Lower leg skin (tissue), 4 donors: ENCODE measurements at regions not wholly inside any gene's neighbourhood (a gene's known extent, or its start where the extent isn't known, plus 50 kb on each side); places are given as distances from the start of the nearest gene placed in this dataset.
"Not testable (repeated sequence)": the region's sequence is repeated elsewhere in the genome, so short reads cannot be mapped to it uniquely, and the experiment has no call there.

Experiments
- DNase-seq, 2 donors: peaks; one replicate each; pipeline ENCODE4 v3.0.0-alpha.2; 2019; ENCODE audit warnings: low spot score in 2 of 2
- H3K4me3 ChIP-seq: fragments of 200-600 bp; sonication (generic); 2 replicates; pipeline ENCODE4 v1.5.1; 2017; ENCODE audit warnings: mild to moderate bottlenecking, low read depth; ENCODE audit not compliant: poor library complexity, severe bottlenecking
- POLR2A ChIP-seq, 2 donors: fragments of 450-650 bp; IDR thresholded peaks; one replicate each; pipeline ENCODE4 v1.6.1; 2016 to 2017; ENCODE audit warnings: antibody characterized with exemption in 2 of 2, mild to moderate bottlenecking in 1 of 2, moderate library complexity in 1 of 2
- WGBS, 2 donors: methylation state at CpG; one replicate each; pipeline ENCODE4 v1.1.5; 2018; 5-methylcytosine and 5-hydroxymethylcytosine counted together
- intact Hi-C: fragments of 100-400 bp; cut with DNase I; formaldehyde crosslinking; loops from one replicate; pipeline ENCODE4 v1.15.0; 2023; ENCODE audit warnings: low total_unique reads
- TF ChIP-seq, protein P1 (sequence below), 3 donors: fragments of 450-650 bp; IDR thresholded peaks; one replicate each; pipeline ENCODE4 v1.5.1; 2016; ENCODE audit warnings: antibody characterized with exemption in 3 of 3, mild to moderate bottlenecking in 3 of 3, moderate library complexity in 2 of 3

DNA sequence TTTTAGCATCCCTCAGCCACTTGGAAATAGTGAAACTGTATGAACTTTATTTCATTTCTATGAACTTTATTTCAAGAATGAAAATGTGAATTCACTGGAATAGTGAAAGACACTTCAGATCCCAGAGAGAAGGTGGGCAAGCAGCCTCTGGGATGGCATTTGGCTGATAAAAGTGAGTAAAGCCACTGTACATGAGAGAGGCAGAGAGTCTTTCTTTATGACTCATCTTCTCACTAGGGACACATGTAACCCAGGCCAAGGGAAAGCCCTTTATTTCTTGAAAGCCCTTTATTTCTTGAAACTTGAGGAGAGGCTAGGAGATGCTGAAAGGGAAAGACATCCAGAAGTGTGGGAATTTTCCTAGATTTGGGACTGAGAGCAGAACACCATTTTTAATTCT, 148.9 kb upstream of the SMIM30 start:
- DNase-seq = no peak
- intact Hi-C loops = no loop called here
- no peak overlapping the region for H3K4me3 ChIP-seq
- TF ChIP-seq, protein P1, sequence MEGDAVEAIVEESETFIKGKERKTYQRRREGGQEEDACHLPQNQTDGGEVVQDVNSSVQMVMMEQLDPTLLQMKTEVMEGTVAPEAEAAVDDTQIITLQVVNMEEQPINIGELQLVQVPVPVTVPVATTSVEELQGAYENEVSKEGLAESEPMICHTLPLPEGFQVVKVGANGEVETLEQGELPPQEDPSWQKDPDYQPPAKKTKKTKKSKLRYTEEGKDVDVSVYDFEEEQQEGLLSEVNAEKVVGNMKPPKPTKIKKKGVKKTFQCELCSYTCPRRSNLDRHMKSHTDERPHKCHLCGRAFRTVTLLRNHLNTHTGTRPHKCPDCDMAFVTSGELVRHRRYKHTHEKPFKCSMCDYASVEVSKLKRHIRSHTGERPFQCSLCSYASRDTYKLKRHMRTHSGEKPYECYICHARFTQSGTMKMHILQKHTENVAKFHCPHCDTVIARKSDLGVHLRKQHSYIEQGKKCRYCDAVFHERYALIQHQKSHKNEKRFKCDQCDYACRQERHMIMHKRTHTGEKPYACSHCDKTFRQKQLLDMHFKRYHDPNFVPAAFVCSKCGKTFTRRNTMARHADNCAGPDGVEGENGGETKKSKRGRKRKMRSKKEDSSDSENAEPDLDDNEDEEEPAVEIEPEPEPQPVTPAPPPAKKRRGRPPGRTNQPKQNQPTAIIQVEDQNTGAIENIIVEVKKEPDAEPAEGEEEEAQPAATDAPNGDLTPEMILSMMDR (IDR thresholded peaks at IDR 0.05) = no peak
- no peak for TF ChIP-seq POLR2A (IDR thresholded peaks at IDR 0.05)

- DNase-seq = no peak
- H3K4me3 ChIP-seq = no peak overlapping the region
- no peak for TF ChIP-seq POLR2A (IDR thresholded peaks at IDR 0.05)
- TF ChIP-seq, protein P1 (IDR thresholded peaks at IDR 0.05) = no peak
- intact Hi-C loops = no loop called here
- WGBS, 2 donors = 76 to 77% methylated on average over 4 of the region's 4 CpGs
These were observed 145.4 kb upstream of the SMIM30 start for GRCh38 chr7:113263749-113264148.

DNA sequence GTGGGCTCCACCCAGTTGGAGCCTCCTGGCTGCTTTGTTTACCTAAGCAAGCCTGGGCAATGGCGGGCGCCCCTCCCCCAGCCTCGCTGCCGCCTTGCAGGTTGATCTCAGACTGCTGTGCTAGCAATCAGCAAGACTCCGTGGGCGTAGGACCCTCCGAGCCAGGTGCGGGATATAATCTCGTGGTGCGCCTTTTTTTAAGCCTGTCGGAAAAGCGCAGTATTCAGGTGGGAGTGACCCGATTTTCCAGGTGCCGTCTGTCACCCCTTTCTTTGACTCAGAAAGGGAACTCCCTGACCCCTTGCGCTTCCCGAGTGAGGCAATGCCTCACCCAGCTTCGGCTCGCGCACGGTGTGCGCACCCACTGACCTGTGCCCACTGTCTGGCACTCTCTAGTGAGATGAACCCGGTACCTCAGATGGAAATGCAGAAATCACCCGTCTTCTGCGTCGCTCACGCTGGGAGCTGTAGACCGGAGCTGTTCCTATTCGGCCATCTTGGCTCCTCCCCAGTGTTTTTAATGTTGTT, 144.9 kb upstream of the SMIM30 start:
- DNase-seq, intact Hi-C loops, H3K4me3 ChIP-seq: not testable (repeated sequence)
- 95% methylated on average over 19 to 28 of the region's 28 CpGs for WGBS, 2 donors

- intact Hi-C loops = no loop called here
- TF ChIP-seq, protein P1 (IDR thresholded peaks at IDR 0.05) = no peak
- no peak for TF ChIP-seq POLR2A (IDR thresholded peaks at IDR 0.05)
- DNase-seq = no peak
- H3K4me3 ChIP-seq = no peak overlapping the region
- WGBS, 2 donors = 80 to 82% methylated on average over 1 of the region's 1 CpG
These were observed 138.7 kb upstream of the SMIM30 start for GRCh38 chr7:113256883-113257531.

DNA sequence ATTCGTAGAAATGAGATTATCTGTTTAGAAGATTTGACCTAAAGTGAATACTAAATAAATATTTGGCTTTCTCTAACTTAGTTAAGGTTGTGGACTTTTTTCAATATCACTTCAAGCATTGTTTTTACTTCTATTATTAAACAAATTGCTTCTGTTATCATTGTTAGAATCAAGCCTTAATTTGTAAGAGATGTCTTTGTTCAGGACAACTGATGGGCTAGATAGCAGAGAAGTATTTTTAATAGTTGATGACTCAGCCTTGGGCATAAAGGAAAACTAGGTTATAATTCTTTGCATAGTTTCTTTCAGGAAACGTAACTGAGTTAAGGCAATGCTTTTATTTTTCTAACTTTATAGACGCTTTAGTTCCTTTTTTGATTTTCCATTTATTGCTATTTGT, 128.8 kb upstream of the SMIM30 start:
- H3K4me3 ChIP-seq = no peak overlapping the region
- DNase-seq = no peak
- WGBS, 2 donors = 44 to 47% methylated on average over 3 of the region's 3 CpGs
- TF ChIP-seq, protein P1 (IDR thresholded peaks at IDR 0.05) = no peak
- no peak for TF ChIP-seq POLR2A (IDR thresholded peaks at IDR 0.05)
- intact Hi-C loops = no loop called here

GRCh38 chr7:113246738-113247137, 128.4 kb upstream of the SMIM30 start:
- no peak for DNase-seq
- no peak overlapping the region for H3K4me3 ChIP-seq
- intact Hi-C loops = no loop called here
- TF ChIP-seq POLR2A (IDR thresholded peaks at IDR 0.05) = no peak
- TF ChIP-seq, protein P1 (IDR thresholded peaks at IDR 0.05) = no peak
